HG03039 (cell line): ENCODE measurements at regions not wholly inside any gene's neighbourhood (a gene's known extent, or its start where the extent isn't known, plus 50 kb on each side); places are given as distances from the start of the nearest gene placed in this dataset.
"Not testable (repeated sequence)": the region's sequence is repeated elsewhere in the genome, so short reads cannot be mapped to it uniquely, and the experiment has no call there.

Experiments
- ATAC-seq: cut with Tn5 transposase; IDR thresholded peaks from one replicate; pipeline ENCODE4 v1.9.1; 2021; ENCODE audit warnings: mild to moderate bottlenecking, moderate library complexity; ENCODE audit not compliant: unreplicated experiment

GRCh38 chr10:33489501-33490176, 155.2 kb upstream of the NRP1 start:
- ATAC-seq: no peak

GRCh38 chr10:33487014-33487776, 152.7 kb upstream of the NRP1 start:
- ATAC-seq: no peak

- no peak for ATAC-seq
Measured at GRCh38 chr10:33485276-33485675, 150.8 kb upstream of the NRP1 start.

- ATAC-seq: no peak
Measured at GRCh38 chr10:33484787-33485186, 150.3 kb upstream of the NRP1 start.

- no peak for ATAC-seq
Measured at GRCh38 chr10:33483816-33484190, 149.3 kb upstream of the NRP1 start.

GRCh38 chr10:33483124-33483815, 148.8 kb upstream of the NRP1 start:
- no peak for ATAC-seq

GRCh38 chr10:33482486-33482885, 148.0 kb upstream of the NRP1 start:
- no peak for ATAC-seq

GRCh38 chr10:33481184-33481583, 146.7 kb upstream of the NRP1 start:
- no peak for ATAC-seq

GRCh38 chr10:33480417-33480816, 145.9 kb upstream of the NRP1 start:
- not testable (repeated sequence) for ATAC-seq

- no peak for ATAC-seq
Measured at GRCh38 chr10:33478675-33479125, 144.2 kb upstream of the NRP1 start.

- no peak for ATAC-seq
Measured at GRCh38 chr10:33478089-33478674, 143.7 kb upstream of the NRP1 start.

- no peak for ATAC-seq
Measured at GRCh38 chr10:33477291-33478088, 143.0 kb upstream of the NRP1 start.

- ATAC-seq: no peak
Measured at GRCh38 chr10:33476757-33477273, 142.3 kb upstream of the NRP1 start.

- ATAC-seq: no peak
Measured at GRCh38 chr10:33473688-33474087, 139.2 kb upstream of the NRP1 start.

GRCh38 chr10:33468006-33468405, 133.5 kb upstream of the NRP1 start:
- ATAC-seq: not testable (repeated sequence)

GRCh38 chr10:33465747-33466146, 131.3 kb upstream of the NRP1 start:
- ATAC-seq: no peak

- ATAC-seq: no peak
Measured at GRCh38 chr10:33463011-33463410, 128.5 kb upstream of the NRP1 start.

- no peak for ATAC-seq
Measured at GRCh38 chr10:33461295-33461640, 126.8 kb upstream of the NRP1 start.

GRCh38 chr10:33460505-33461294, 126.2 kb upstream of the NRP1 start:
- ATAC-seq: no peak

GRCh38 chr10:33459602-33460001, 125.1 kb upstream of the NRP1 start:
- no peak for ATAC-seq
